ENCODE measurements at regions not wholly inside any gene's neighbourhood (a gene's known extent, or its start where the extent isn't known, plus 50 kb on each side); places are given as distances from the start of the nearest gene placed in this dataset.

- TF ChIP-seq CTCF (IDR thresholded peaks at IDR 0.05; ENCODE audit: low read depth, low read length) (no peak), POLR2A (IDR thresholded peaks at IDR 0.05; ENCODE audit: extremely low read depth, insufficient read length) (no peak)
Observed at GRCh38 chr6:147700436-147701209, 192.1 kb downstream of the SAMD5 start.
